ENCODE measurements at regions not wholly inside any gene's neighbourhood (a gene's known extent, or its start where the extent isn't known, plus 50 kb on each side); places are given as distances from the start of the nearest gene placed in this dataset.

DNA sequence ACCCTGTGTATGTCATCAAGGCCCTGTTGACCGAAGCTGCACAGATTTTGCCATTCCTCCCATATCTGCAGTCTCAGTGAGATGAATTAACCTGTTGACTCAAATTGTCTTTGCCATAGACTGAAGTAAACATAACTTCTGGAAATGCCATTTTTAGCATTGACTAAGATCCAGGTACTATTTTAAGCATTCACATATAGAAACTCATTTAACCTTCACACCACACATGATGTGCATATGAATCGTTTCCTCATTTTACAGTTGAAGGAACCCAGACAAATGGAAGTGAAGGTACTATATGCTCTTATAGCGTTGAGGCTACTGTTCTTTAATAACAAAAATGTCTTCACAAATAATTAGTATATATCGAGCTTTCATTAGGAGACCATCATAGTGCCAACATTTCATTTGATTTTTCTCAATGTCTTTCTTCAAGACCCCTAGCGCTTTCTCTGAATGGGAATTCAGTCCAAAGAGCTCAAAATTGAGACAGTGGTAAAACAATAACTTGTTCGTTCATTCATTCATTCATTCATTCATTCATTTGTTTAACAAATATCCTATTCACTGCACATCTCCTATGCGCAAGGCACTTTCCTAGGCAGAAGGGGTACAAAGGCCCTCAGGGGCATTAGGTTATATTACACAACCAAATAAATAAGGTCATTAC, 444.7 kb downstream of the ADGRL2 start:
- DNase-seq: no peak
- no peaks in the 10 kb centered on the region for H3K27me3 ChIP-seq
- H3K27ac ChIP-seq: no peak overlapping the region
- no peak for TF ChIP-seq POLR2A (IDR thresholded peaks at IDR 0.05)
- TF ChIP-seq, protein P1, sequence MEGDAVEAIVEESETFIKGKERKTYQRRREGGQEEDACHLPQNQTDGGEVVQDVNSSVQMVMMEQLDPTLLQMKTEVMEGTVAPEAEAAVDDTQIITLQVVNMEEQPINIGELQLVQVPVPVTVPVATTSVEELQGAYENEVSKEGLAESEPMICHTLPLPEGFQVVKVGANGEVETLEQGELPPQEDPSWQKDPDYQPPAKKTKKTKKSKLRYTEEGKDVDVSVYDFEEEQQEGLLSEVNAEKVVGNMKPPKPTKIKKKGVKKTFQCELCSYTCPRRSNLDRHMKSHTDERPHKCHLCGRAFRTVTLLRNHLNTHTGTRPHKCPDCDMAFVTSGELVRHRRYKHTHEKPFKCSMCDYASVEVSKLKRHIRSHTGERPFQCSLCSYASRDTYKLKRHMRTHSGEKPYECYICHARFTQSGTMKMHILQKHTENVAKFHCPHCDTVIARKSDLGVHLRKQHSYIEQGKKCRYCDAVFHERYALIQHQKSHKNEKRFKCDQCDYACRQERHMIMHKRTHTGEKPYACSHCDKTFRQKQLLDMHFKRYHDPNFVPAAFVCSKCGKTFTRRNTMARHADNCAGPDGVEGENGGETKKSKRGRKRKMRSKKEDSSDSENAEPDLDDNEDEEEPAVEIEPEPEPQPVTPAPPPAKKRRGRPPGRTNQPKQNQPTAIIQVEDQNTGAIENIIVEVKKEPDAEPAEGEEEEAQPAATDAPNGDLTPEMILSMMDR (IDR thresholded peaks at IDR 0.05): no peak
- no peaks in the 10 kb centered on the region for H3K36me3 ChIP-seq
- H3K4me1 ChIP-seq: no peaks in the 10 kb centered on the region
- H3K4me3 ChIP-seq: no peak overlapping the region
- H3K9me3 ChIP-seq: no peaks in the 10 kb centered on the region

DNA sequence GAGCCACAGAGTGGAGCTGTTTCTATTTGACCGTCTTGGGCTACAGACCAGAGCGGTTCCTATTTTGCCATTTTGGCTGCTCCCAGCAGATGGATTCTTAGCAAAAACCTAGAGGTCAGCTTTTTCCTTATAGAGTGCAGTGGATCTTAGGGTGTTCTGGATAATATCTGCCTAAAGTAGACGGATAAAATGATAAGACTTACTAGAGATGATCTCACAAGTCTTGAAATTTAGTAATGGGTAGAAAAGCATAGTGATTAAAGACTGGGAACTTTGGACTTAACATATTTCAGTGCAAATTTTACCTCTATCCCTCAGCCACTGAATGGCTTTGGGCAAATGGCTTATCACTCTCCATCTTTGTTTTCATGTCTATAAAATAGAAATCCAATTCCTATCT, 439.8 kb downstream of the ADGRL2 start:
- no peak for DNase-seq
- Histone ChIP-seq H3K9me3 (no peaks in the 10 kb centered on the region), H3K27ac (no peak overlapping the region), H3K4me3 (no peak overlapping the region), H3K4me1 (no peaks in the 10 kb centered on the region), H3K27me3 (no peaks in the 10 kb centered on the region), H3K36me3 (no peaks in the 10 kb centered on the region)
- TF ChIP-seq, protein P1 (IDR thresholded peaks at IDR 0.05): no peak
- TF ChIP-seq POLR2A (IDR thresholded peaks at IDR 0.05): no peak

- Histone ChIP-seq H3K4me1 (no peaks in the 10 kb centered on the region), H3K27ac (no peak overlapping the region), H3K9me3 (no peaks in the 10 kb centered on the region), H3K36me3 (no peaks in the 10 kb centered on the region), H3K4me3 (no peak overlapping the region), H3K27me3 (no peaks in the 10 kb centered on the region)
- DNase-seq: no peak
- TF ChIP-seq, protein P1 (IDR thresholded peaks at IDR 0.05): no peak
- no peak for TF ChIP-seq POLR2A (IDR thresholded peaks at IDR 0.05)
These were observed 429.9 kb downstream of the ADGRL2 start for GRCh38 chr1:82230667-82231066.

DNA sequence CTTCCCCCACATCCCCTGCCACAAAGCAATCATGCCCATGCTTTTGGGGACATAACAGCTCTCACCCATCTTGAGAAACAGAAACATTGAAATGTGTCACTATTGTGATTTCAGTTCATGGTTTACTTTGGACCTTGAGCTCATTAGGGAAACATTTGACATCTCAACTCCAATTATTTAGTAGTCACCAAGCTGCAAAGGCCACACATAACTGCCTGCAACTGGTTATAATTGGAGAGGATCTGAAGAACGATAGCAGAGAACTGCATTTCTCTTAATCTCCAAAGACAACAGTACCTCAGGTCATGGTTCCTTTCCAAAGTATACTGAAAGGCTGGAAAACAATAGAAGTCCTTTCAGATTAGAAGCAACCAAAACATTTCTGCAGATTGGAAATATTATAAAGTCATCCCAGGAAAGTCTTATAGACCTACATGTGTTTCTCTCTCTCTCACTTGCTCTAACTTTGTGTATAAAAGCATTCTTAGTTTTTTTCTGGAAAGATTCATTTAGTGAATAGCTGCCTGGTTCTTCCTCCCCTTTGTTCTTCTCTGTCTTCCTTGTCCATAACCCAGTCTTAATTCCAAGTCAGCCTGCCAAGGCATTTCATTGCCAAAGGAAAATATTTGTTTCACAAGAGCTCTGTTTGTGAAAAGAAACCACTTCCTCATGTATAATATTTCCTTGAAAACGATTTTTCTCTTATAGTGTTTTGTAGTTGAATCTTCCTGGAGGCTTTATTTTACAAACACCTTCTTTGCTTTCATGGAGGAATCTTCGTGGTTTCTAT, 426.8 kb downstream of the ADGRL2 start:
- H3K27me3 ChIP-seq: no peaks in the 10 kb centered on the region
- H3K4me3 ChIP-seq: no peak overlapping the region
- TF ChIP-seq, protein P1 (IDR thresholded peaks at IDR 0.05): no peak
- no peak for TF ChIP-seq POLR2A (IDR thresholded peaks at IDR 0.05)
- H3K4me1 ChIP-seq: no peaks in the 10 kb centered on the region
- H3K9me3 ChIP-seq: no peaks in the 10 kb centered on the region
- no peak overlapping the region for H3K27ac ChIP-seq
- H3K36me3 ChIP-seq: no peaks in the 10 kb centered on the region
- no peak for DNase-seq

- Histone ChIP-seq H3K27ac (no peak overlapping the region), H3K4me1 (no peaks in the 10 kb centered on the region), H3K4me3 (no peak overlapping the region), H3K36me3 (no peaks in the 10 kb centered on the region), H3K9me3 (no peaks in the 10 kb centered on the region), H3K27me3 (no peaks in the 10 kb centered on the region)
- DNase-seq: no peak
- no peak for TF ChIP-seq POLR2A (IDR thresholded peaks at IDR 0.05)
These were observed 425.4 kb downstream of the ADGRL2 start for GRCh38 chr1:82226186-82226505.

DNA sequence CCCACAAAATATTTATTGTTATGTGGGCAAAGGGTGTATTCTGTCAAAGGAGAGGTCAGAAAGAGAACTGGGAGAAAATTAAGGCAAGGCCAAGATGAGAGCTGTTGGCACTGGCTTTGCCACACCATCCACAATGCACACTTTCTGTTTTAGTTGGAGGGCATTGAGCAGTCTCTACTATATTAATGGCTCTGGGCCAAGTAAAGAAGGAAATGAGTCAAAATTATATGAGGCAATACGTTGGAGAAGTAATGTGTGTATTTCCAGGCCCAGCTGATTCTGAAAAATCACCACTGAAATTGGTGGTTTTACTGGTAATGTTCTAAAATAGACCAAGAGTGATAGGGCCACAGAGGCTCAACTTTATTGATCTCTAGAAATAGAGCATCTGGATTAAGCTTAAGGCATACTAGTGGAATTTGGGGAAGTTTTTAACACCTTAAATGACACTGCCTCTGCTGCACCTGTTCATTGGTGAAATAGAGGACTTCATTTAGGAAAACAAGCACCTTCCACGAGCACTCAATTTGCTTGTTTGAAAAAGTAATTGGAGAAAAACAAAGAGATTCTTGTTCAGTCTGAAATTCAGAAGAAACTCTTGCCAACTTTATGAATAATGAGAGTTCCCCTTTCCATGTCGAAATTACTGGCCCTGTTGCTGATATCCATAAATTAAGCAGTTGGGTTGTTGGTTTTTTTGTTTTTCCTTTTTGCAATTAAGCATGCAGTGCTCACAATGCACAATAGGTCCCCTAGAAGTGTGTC, 424.9 kb downstream of the ADGRL2 start:
- Histone ChIP-seq H3K4me1 (no peaks in the 10 kb centered on the region), H3K27ac (no peak overlapping the region), H3K36me3 (no peaks in the 10 kb centered on the region), H3K9me3 (no peaks in the 10 kb centered on the region), H3K4me3 (no peak overlapping the region), H3K27me3 (no peaks in the 10 kb centered on the region)
- TF ChIP-seq, protein P1 (IDR thresholded peaks at IDR 0.05): no peak
- TF ChIP-seq POLR2A (IDR thresholded peaks at IDR 0.05): no peak
- DNase-seq: no peak

Measured in Peyer's patch (tissue), 4 donors.